Osteoblast (primary cell): ENCODE measurements at regions not wholly inside any gene's neighbourhood (a gene's known extent, or its start where the extent isn't known, plus 50 kb on each side); places are given as distances from the start of the nearest gene placed in this dataset.

Experiments
- DNase-seq: peaks from one replicate; pipeline ENCODE4 v3.0.0; 2011; ENCODE audit warnings: low spot score, mixed read lengths; ENCODE audit not compliant: insufficient read length; ENCODE audit errors: missing footprints
- H2AFZ ChIP-seq: 2 replicates; pipeline ENCODE4 v1.6.0; 2011; ENCODE audit warnings: mild to moderate bottlenecking, low read length
- H3K27ac ChIP-seq: 2 replicates; pipeline ENCODE4 v1.5.1; 2011; ENCODE audit warnings: mild to moderate bottlenecking, low read depth, low read length, moderate library complexity
- H3K27me3 ChIP-seq: 2 replicates; pipeline ENCODE4 v1.6.0; 2012; ENCODE audit warnings: mild to moderate bottlenecking, control low read depth, inconsistent platforms, low read length, moderate library complexity; ENCODE audit not compliant: insufficient read depth
- H3K36me3 ChIP-seq: 2 replicates; pipeline ENCODE4 v1.5.1; 2011; ENCODE audit warnings: mild to moderate bottlenecking, low read length, control low read depth, moderate library complexity; ENCODE audit not compliant: insufficient read depth
- H3K4me1 ChIP-seq: 2 replicates; pipeline ENCODE4 v1.5.1; 2011; ENCODE audit warnings: mild to moderate bottlenecking, low read length, control low read depth, moderate library complexity; ENCODE audit not compliant: insufficient read depth
- H3K4me2 ChIP-seq: 2 replicates; pipeline ENCODE4 v1.6.0; 2011; ENCODE audit warnings: mild to moderate bottlenecking, low read length; ENCODE audit not compliant: insufficient read depth
- H3K4me3 ChIP-seq: fragments of 200-600 bp; sonication (generic); 3 replicates; pipeline ENCODE4 v1.5.1; 2012; ENCODE audit warnings: mild to moderate bottlenecking, low read length, inconsistent platforms; ENCODE audit not compliant: insufficient read depth
- H3K79me2 ChIP-seq: 2 replicates; pipeline ENCODE4 v1.6.0; 2012; ENCODE audit warnings: mild to moderate bottlenecking, low read length, control low read depth, inconsistent platforms; ENCODE audit not compliant: insufficient read depth
- H3K9me3 ChIP-seq: 2 replicates; pipeline ENCODE4 v1.5.1; 2011; ENCODE audit warnings: low read depth, low read length, control low read depth
- H4K20me1 ChIP-seq: 2 replicates; pipeline ENCODE4 v1.6.0; 2012; ENCODE audit warnings: mild to moderate bottlenecking, low read length, control low read depth; ENCODE audit not compliant: insufficient read depth
- CTCF ChIP-seq: IDR thresholded peaks from 2 replicates; pipeline ENCODE4 v1.5.1; 2011; ENCODE audit warnings: mild to moderate bottlenecking, low read depth, low read length, moderate library complexity; ENCODE audit errors: extremely low read depth

GRCh38 chr2:155033652-155034051 is 335.2 kb downstream of the KCNJ3 start:
- H3K79me2 ChIP-seq = no peaks in the 10 kb centered on the region
- H3K27ac ChIP-seq = no peak overlapping the region
- H3K4me2 ChIP-seq = no peak overlapping the region
- peaks cover 2% of the 10 kb centered on the region for H3K9me3 ChIP-seq
- TF ChIP-seq CTCF = no peak
- H3K27me3 ChIP-seq = no peaks in the 10 kb centered on the region
- no peak overlapping the region for H3K4me3 ChIP-seq
- no peaks in the 10 kb centered on the region for H4K20me1 ChIP-seq
- no peak for DNase-seq
- no peaks in the 10 kb centered on the region for H3K4me1 ChIP-seq
- H2AFZ ChIP-seq = no peak overlapping the region
- H3K36me3 ChIP-seq = no peaks in the 10 kb centered on the region

- Histone ChIP-seq H3K4me2 (no peak overlapping the region), H3K4me3 (no peak overlapping the region), H3K27me3 (no peaks in the 10 kb centered on the region), H4K20me1 (no peaks in the 10 kb centered on the region), H3K79me2 (no peaks in the 10 kb centered on the region), H3K36me3 (no peaks in the 10 kb centered on the region), H3K9me3 (no peaks in the 10 kb centered on the region), H3K4me1 (no peaks in the 10 kb centered on the region), H3K27ac (no peak overlapping the region), H2AFZ (no peak overlapping the region)
- TF ChIP-seq CTCF = no peak
- no peak for DNase-seq
Measured at GRCh38 chr2:155030296-155030695, 331.8 kb downstream of the KCNJ3 start.

- no peaks in the 10 kb centered on the region for H3K79me2 ChIP-seq
- no peaks in the 10 kb centered on the region for H3K36me3 ChIP-seq
- no peak overlapping the region for H3K27ac ChIP-seq
- H3K4me2 ChIP-seq = no peak overlapping the region
- H3K4me3 ChIP-seq = no peak overlapping the region
- no peaks in the 10 kb centered on the region for H3K4me1 ChIP-seq
- H3K27me3 ChIP-seq = no peaks in the 10 kb centered on the region
- DNase-seq = no peak
- H3K9me3 ChIP-seq = no peaks in the 10 kb centered on the region
- TF ChIP-seq CTCF = no peak
- H4K20me1 ChIP-seq = no peaks in the 10 kb centered on the region
- no peak overlapping the region for H2AFZ ChIP-seq
Measured at GRCh38 chr2:155026651-155027174, 328.2 kb downstream of the KCNJ3 start.

GRCh38 chr2:155023674-155024073 is 325.2 kb downstream of the KCNJ3 start:
- Histone ChIP-seq H4K20me1 (no peaks in the 10 kb centered on the region), H3K4me1 (no peaks in the 10 kb centered on the region), H3K79me2 (no peaks in the 10 kb centered on the region), H3K4me2 (no peak overlapping the region), H3K9me3 (peaks cover 3% of the 10 kb centered on the region), H2AFZ (no peak overlapping the region), H3K4me3 (no peak overlapping the region), H3K36me3 (no peaks in the 10 kb centered on the region), H3K27ac (no peak overlapping the region), H3K27me3 (no peaks in the 10 kb centered on the region)
- no peak for DNase-seq
- no peak for TF ChIP-seq CTCF
